Ovary (tissue), 7 donors: ENCODE measurements at regions not wholly inside any gene's neighbourhood (a gene's known extent, or its start where the extent isn't known, plus 50 kb on each side); places are given as distances from the start of the nearest gene placed in this dataset.
"Not testable (repeated sequence)": the region's sequence is repeated elsewhere in the genome, so short reads cannot be mapped to it uniquely, and the experiment has no call there.

Experiments
- DNase-seq, 5 donors: peaks; one replicate each; pipeline ENCODE4 v3.0.0-alpha.2; 2019 to 2020
- H3K27ac ChIP-seq, 2 donors: fragments of 200-600 bp; one replicate each; pipeline versions ENCODE4 v1.5.1 to v1.8.0; 2019 to 2022
- H3K27me3 ChIP-seq: fragments of 200-600 bp; one replicate; pipeline ENCODE4 v1.8.0; 2022
- H3K36me3 ChIP-seq: fragments of 200-600 bp; sonication (generic); one replicate; pipeline ENCODE4 v1.5.1; 2019
- H3K4me1 ChIP-seq: one replicate; pipeline ENCODE4 v1.8.1; 2013; ENCODE audit warnings: mild to moderate bottlenecking, moderate library complexity; ENCODE audit not compliant: insufficient read depth
- H3K4me3 ChIP-seq: fragments of 200-600 bp; sonication (generic); one replicate; pipeline ENCODE4 v1.5.1; 2017
- H3K9me3 ChIP-seq, 2 donors: fragments of 200-600 bp in 1 of 2; sonication (generic) in 1 of 2; one replicate each; pipeline versions ENCODE4 v1.5.1 to v1.8.1; 2013 to 2019; ENCODE audit warnings: mild to moderate bottlenecking in 1 of 2, moderate library complexity in 1 of 2
- EP300 ChIP-seq: sonication (generic); formaldehyde crosslinking; IDR thresholded peaks from one replicate; pipeline ENCODE4 v1.6.1; 2017; ENCODE audit warnings: antibody characterized with exemption
- POLR2A ChIP-seq: fragments of 450-650 bp; IDR thresholded peaks from one replicate; pipeline ENCODE4 v1.6.1; 2017; ENCODE audit warnings: antibody characterized with exemption, mild to moderate bottlenecking, moderate library complexity
- WGBS, 3 donors: extraction: QIAGEN DNeasy Blood & Tissue Kit in 1 of 3; methylation state at CpG; one replicate each; pipeline versions ENCODE4 v1.1.5 to v1.1.7; 2013 to 2017; 5-methylcytosine and 5-hydroxymethylcytosine counted together
- intact Hi-C, 4 donors: fragments of 100-400 bp; cut with DNase I; formaldehyde crosslinking; loops; one replicate each; pipeline versions ENCODE4 v1.11.0 to v1.15.1; 2022 to 2023
- TF ChIP-seq, protein P1 (sequence below), 3 donors: fragments of 450-650 bp in 2 of 3; fragments of 200-600 bp in 1 of 3; IDR thresholded peaks; one replicate each; pipeline versions ENCODE4 v1.5.1 to v1.8.0; 2016 to 2022; ENCODE audit warnings: antibody characterized with exemption in 3 of 3, mild to moderate bottlenecking in 1 of 3
- donor health status: DM: no; HTN: no; CAD: no; lungs with moderate emphysema.
- donor health status: DM: no; HTN: no; CAD: no.
- donor health status: Bipolar disorder and iron deficiency.
- donor health status: DM: no; HTN: no; CAD: no.
- donor health status: DM: yes; HTN: yes; CAD: no.

- no peak overlapping the region for H3K4me3 ChIP-seq
- WGBS, 3 donors, result 90 to 93% (median 91%) methylated on average over 16 of the region's 16 CpGs
- intact Hi-C loops, result no loop called here
- H3K36me3 ChIP-seq, result no peaks in the 10 kb centered on the region
- H3K27me3 ChIP-seq, result no peaks in the 10 kb centered on the region
- H3K27ac ChIP-seq, result no peak overlapping the region
- TF ChIP-seq EP300, result no peak
- TF ChIP-seq POLR2A, result no peak
- H3K9me3 ChIP-seq, result no peaks in the 10 kb centered on the region
- H3K4me1 ChIP-seq, result peaks cover 16% of the 10 kb centered on the region
- DNase-seq, result peak in 3 of 5 donors; percentile 8 to 23 (median 19)
Observed at GRCh38 chr2:43068631-43069517, 157.5 kb downstream of the ZFP36L2 start.

GRCh38 chr2:43068041-43068533, 158.3 kb downstream of the ZFP36L2 start:
- no peak overlapping the region for H3K27ac ChIP-seq
- no peaks in the 10 kb centered on the region for H3K36me3 ChIP-seq
- no peaks in the 10 kb centered on the region for H3K27me3 ChIP-seq
- H3K4me1 ChIP-seq, result peaks cover 12% of the 10 kb centered on the region
- no peak overlapping the region for H3K4me3 ChIP-seq
- peak in 3 of 5 donors; percentile 9 to 34 (median 30) for DNase-seq
- no peak for TF ChIP-seq EP300
- TF ChIP-seq, protein P1, sequence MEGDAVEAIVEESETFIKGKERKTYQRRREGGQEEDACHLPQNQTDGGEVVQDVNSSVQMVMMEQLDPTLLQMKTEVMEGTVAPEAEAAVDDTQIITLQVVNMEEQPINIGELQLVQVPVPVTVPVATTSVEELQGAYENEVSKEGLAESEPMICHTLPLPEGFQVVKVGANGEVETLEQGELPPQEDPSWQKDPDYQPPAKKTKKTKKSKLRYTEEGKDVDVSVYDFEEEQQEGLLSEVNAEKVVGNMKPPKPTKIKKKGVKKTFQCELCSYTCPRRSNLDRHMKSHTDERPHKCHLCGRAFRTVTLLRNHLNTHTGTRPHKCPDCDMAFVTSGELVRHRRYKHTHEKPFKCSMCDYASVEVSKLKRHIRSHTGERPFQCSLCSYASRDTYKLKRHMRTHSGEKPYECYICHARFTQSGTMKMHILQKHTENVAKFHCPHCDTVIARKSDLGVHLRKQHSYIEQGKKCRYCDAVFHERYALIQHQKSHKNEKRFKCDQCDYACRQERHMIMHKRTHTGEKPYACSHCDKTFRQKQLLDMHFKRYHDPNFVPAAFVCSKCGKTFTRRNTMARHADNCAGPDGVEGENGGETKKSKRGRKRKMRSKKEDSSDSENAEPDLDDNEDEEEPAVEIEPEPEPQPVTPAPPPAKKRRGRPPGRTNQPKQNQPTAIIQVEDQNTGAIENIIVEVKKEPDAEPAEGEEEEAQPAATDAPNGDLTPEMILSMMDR (IDR thresholded peaks at IDR 0.05), result no peak
- no peak for TF ChIP-seq POLR2A
- WGBS, 3 donors, result 78 to 87% (median 84%) methylated on average over 51 of the region's 51 CpGs
- no peaks in the 10 kb centered on the region for H3K9me3 ChIP-seq
- intact Hi-C loops, result no loop called here

DNA sequence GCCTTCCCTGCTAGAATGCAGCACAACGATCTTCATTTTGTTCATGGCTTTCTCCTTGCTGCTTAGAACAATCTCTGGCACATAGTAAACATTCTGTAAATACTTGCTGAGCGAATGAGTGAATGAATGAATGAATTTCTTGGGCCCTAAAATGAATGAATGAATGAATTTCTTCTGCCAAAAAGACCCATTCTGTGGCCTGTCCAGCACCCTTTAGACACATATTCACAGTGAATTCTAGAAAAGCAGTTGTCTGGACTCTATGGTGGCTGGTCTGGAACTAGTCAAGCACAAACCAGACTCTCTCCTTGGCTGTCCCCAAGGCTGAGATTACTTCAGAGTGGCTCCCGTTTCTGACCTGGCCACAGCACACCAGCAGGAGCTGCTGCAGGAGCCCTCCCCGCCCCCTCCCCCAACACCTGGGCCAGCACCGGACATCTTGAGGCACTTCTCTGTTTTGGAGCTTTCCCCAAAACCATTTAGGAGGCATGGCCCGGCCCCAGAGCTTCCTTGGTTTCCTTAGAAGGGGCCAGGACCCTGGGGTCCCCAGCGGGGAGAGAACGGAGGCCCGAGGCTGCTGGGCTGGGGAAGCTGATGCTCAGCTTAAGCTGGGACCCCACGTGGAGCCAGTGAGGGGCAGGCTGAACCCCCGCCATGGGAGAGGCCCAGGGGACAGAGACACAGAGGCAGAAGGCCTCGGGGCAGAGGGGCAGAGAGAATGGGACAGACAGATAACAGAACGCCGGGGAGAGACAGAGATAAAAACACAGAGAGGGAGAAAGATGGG, 159.0 kb downstream of the ZFP36L2 start:
- H3K9me3 ChIP-seq, result no peaks in the 10 kb centered on the region
- peak in 3 of 5 donors; percentile 6 to 17 (median 14) for DNase-seq
- peaks cover 12% of the 10 kb centered on the region for H3K4me1 ChIP-seq
- no peaks in the 10 kb centered on the region for H3K36me3 ChIP-seq
- intact Hi-C loops, result no loop called here
- H3K4me3 ChIP-seq, result no peak overlapping the region
- no peak for TF ChIP-seq POLR2A
- TF ChIP-seq, protein P1 (IDR thresholded peaks at IDR 0.05), result no peak
- TF ChIP-seq EP300, result no peak
- H3K27ac ChIP-seq, result no peak overlapping the region
- no peaks in the 10 kb centered on the region for H3K27me3 ChIP-seq
- WGBS, 3 donors, result 85 to 88% (median 87%) methylated on average over 14 of the region's 14 CpGs

- H3K9me3 ChIP-seq, intact Hi-C loops, H3K4me1 ChIP-seq, H3K36me3 ChIP-seq, H3K4me3 ChIP-seq, H3K27ac ChIP-seq, H3K27me3 ChIP-seq: not testable (repeated sequence)
- WGBS, 3 donors, result 91 to 95% (median 94%) methylated on average over 20 of the region's 20 CpGs
- DNase-seq, result peak in 3 of 5 donors; percentile 6 to 17 (median 9)
Observed at GRCh38 chr2:43066541-43067253, 159.7 kb downstream of the ZFP36L2 start.

DNA sequence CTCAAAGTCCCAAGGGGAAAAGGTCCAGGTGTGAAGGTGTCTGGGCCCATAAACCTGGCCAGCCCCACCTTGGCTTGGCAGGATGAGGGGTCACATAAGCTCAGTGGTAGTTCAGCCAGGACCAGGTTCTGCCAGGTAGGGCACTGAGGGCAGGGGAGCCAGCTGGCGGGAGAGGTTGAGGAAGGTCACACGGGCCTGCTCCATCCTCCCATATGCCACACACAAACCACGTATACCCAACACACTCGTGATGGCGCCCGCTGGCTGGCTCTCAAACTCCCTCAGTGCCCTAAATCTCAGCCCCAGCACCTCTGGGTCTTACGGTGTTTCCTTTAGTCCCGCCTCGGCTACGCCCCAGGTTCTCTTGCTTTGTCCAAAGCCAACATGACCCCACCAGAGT, 160.5 kb downstream of the ZFP36L2 start:
- H3K4me1 ChIP-seq, result no peaks in the 10 kb centered on the region
- intact Hi-C loops, result no loop called here
- H3K36me3 ChIP-seq, result no peaks in the 10 kb centered on the region
- no peaks in the 10 kb centered on the region for H3K9me3 ChIP-seq
- H3K4me3 ChIP-seq, result no peak overlapping the region
- DNase-seq, result peak in 2 of 5 donors; percentile 19 to 33
- H3K27ac ChIP-seq, result no peak overlapping the region
- H3K27me3 ChIP-seq, result no peaks in the 10 kb centered on the region
- WGBS, 3 donors, result 90 to 93% (median 93%) methylated on average over 10 of the region's 10 CpGs
- TF ChIP-seq, protein P1 (IDR thresholded peaks at IDR 0.05), result no peak
- TF ChIP-seq EP300, result no peak
- no peak for TF ChIP-seq POLR2A
